ENCODE measurements at regions not wholly inside any gene's neighbourhood (a gene's known extent, or its start where the extent isn't known, plus 50 kb on each side); places are given as distances from the start of the nearest gene placed in this dataset.

DNA sequence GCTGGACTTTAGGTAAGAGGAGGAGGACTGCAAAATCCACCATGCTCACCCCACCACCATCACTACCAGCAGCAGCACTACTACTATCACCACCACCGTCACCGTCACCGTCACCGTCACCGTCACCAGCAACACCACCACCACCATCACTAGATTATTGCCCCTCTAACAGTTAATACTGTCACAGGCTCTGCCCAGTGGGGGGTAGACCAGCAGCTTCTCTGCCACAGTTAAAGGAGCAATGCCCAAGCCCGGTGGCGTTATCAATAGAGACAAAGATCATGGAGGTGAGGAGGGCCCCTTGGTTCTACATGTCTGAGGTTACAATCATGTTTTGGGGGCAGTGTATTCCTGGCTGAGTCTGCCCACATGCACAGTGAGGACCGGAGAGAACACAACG, 184.4 kb upstream of the DYNLRB2 start:
- H3K4me1 Mint-ChIP-seq, result no peaks in the 10 kb centered on the region
- H3K27ac Mint-ChIP-seq, result no peak overlapping the region
- DNase-seq, result no peak
- no peaks in the 10 kb centered on the region for H3K27me3 Mint-ChIP-seq
- H3K4me3 Mint-ChIP-seq, result no peak overlapping the region
- no peaks in the 10 kb centered on the region for H3K9me3 Mint-ChIP-seq
- CTCF ChIA-PET, result no interaction called here
- H3K36me3 Mint-ChIP-seq, result no peaks in the 10 kb centered on the region

DNA sequence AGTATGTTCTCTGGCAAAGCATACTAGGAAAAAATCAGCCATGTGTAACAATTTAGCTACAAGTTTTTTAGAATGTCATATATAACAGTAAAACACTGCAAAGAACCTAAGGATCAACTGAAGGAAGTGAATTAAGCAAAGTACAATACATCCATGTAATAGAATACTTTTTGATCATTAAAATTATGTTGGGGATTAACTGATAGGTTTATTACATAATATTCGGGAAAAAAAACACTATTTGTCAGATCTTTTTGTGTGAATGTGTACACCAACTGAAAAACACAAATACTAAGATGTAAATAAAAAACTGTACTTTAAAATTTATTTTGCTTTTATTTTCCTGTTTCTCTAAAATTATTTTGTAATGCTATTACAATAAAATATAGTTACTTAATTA, 185.5 kb upstream of the DYNLRB2 start:
- CTCF ChIA-PET, result no interaction called here
- Mint-ChIP-seq H3K9me3 (no peaks in the 10 kb centered on the region), H3K4me3 (no peak overlapping the region), H3K36me3 (no peaks in the 10 kb centered on the region), H3K4me1 (no peaks in the 10 kb centered on the region), H3K27me3 (no peaks in the 10 kb centered on the region), H3K27ac (no peak overlapping the region)
- no peak for DNase-seq

DNA sequence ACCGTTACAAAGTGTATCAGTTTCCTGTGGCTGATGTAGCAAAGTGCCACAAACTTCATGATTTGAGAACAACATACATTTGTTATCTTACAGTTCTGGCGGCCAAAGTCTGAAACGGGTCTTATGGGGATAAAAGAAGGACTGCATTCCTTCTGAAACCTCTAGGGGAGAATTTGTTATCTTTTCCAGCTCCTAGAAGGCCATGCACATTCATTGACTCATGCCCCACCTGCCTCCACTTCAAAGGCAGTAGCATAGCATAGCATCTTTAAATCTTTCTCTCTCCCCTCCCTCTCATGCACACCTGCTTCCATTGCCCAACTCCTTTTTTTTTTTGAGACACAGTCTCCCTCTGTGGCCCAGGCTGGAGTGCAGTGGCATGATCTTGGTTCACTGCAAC, 190.7 kb upstream of the DYNLRB2 start:
- H3K27me3 Mint-ChIP-seq, result no peaks in the 10 kb centered on the region
- CTCF ChIA-PET, result no interaction called here
- H3K9me3 Mint-ChIP-seq, result no peaks in the 10 kb centered on the region

DNA sequence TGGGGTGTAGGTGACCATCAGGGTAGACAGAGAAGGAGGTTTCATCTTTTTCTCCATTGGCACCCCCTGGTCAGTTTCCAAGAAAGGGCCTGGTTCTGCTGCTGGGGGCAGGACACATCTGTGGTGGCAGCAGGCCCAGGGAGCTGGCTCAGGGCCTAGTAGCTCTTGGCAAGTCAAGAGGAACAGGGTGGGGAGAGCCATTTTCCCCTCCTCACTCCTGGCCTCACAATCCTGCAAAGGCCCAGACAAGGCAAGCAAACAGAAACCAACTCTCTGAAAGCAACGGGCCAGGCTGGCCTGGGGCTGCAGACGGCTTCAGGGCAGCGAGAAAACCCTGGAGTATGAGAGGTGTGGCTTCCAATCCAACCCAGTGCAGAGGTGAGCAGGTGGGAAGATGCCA, 192.9 kb upstream of the DYNLRB2 start:
- CTCF ChIA-PET, result no interaction called here
- DNase-seq, result no peak
- Mint-ChIP-seq H3K36me3 (no peaks in the 10 kb centered on the region), H3K27ac (no peak overlapping the region), H3K27me3 (no peaks in the 10 kb centered on the region), H3K9me3 (no peaks in the 10 kb centered on the region), H3K4me3 (no peak overlapping the region), H3K4me1 (no peaks in the 10 kb centered on the region)

More for the DNA sequence above, 190.7 kb upstream of the DYNLRB2 start:
- no peak overlapping the region for H3K27ac Mint-ChIP-seq
- H3K4me1 Mint-ChIP-seq, result no peaks in the 10 kb centered on the region
- DNase-seq, result no peak
- H3K36me3 Mint-ChIP-seq, result no peaks in the 10 kb centered on the region
- no peak overlapping the region for H3K4me3 Mint-ChIP-seq

DNA sequence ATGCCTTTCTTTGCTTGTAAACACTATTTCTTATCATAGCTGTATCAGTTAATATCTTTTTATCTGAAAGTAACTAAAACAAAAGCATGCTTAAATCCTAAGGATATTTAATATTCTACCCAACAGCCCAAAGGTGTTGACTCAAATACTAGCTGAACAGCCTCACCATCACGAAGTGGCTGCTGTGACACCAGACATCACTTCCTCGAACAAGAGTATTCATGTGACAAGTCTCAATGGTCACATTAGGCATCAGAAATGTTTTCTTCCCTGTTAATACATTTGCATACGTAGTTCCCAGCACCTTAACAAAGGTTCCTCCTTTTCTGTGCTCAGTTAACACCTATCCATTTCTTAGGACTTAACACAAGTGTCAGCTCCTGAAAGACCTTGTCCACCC, 193.8 kb upstream of the DYNLRB2 start:
- Mint-ChIP-seq H3K27ac (no peak overlapping the region), H3K4me3 (no peak overlapping the region), H3K36me3 (no peaks in the 10 kb centered on the region), H3K4me1 (no peaks in the 10 kb centered on the region), H3K9me3 (no peaks in the 10 kb centered on the region), H3K27me3 (no peaks in the 10 kb centered on the region)
- CTCF ChIA-PET, result no interaction called here
- no peak for DNase-seq

DNA sequence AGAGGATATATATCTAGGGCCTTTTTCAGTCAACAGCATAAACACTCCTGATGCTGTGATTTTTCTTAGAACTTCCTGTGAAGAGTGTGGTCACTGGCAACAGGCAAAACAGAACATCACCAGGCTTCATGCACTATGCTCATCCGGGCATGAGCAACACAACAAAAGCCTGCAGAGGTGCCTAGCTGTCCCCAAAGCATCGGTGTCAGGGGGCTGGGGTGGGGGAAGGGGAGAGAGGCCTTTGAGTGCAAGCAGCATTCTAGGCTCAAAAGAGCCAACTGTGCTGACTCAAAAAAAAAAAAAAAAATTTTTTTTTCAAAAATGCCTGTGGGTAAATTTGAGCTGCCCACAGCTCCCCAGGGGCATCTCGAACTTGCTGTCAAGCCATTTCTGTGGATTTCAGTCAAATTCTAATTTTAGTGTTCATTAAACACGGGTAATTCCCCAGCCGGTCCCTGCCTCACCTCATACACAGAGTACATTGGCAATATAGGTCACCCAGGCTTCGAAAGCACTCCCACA, 194.6 kb upstream of the DYNLRB2 start:
- Mint-ChIP-seq H3K36me3 (no peaks in the 10 kb centered on the region), H3K4me1 (no peaks in the 10 kb centered on the region), H3K27ac (no peak overlapping the region), H3K4me3 (no peak overlapping the region), H3K9me3 (no peaks in the 10 kb centered on the region), H3K27me3 (no peaks in the 10 kb centered on the region)
- DNase-seq, result no peak
- CTCF ChIA-PET, result interaction anchor here (0.7 kb wide), 1 partner anchor 562 kb away, joined by 3 read pairs; no protein-coding TSS in a partner anchor

DNA sequence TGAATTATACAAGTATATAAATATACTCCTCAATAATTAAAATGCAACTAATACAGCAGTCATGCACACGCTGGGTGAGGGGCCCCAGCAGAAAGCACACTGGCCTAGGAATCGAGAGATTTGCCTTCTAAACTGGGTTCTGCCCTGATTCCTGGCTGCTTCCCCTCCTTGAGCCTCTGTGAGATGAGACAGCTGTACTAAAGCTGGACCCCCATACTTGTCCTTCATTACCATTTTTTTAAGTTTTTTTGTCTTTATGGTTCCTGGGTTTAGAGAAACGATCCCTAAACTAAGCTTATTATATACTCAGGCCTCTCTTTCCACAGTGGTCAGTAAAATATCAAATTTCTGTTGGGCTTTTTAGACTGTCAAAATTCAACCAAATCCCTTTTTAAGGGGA, 195.1 kb upstream of the DYNLRB2 start:
- no peaks in the 10 kb centered on the region for H3K36me3 Mint-ChIP-seq
- no peak overlapping the region for H3K4me3 Mint-ChIP-seq
- no peak for DNase-seq
- no peak overlapping the region for H3K27ac Mint-ChIP-seq
- CTCF ChIA-PET, result interaction anchor here (0.7 kb wide), 1 partner anchor 563 kb away, joined by 3 read pairs; no protein-coding TSS in a partner anchor
- no peaks in the 10 kb centered on the region for H3K27me3 Mint-ChIP-seq
- no peaks in the 10 kb centered on the region for H3K9me3 Mint-ChIP-seq
- H3K4me1 Mint-ChIP-seq, result no peaks in the 10 kb centered on the region

DNA sequence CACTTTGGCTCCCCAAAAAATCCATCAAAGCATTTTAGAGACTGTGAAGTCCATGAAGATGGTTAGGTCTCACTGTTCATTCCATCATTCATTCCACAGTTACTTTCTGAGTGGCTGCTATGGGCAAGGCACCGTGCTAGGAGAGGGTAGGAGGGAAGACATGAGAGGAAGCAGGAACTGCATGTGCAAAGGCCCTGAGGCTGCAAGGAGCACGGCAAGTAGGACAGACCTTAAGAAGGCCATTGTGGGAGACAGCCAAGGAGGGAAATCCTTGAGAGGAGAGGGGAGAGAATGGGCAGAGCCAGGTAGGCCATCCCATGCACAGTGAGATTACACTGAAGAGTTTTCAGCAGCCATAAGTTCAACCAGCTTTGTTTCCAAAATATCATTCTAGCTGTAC, 196.2 kb upstream of the DYNLRB2 start:
- CTCF ChIA-PET, result no interaction called here
- H3K27ac Mint-ChIP-seq, result no peak overlapping the region
- no peak overlapping the region for H3K4me3 Mint-ChIP-seq
- no peaks in the 10 kb centered on the region for H3K36me3 Mint-ChIP-seq
- DNase-seq, result no peak
- H3K4me1 Mint-ChIP-seq, result no peaks in the 10 kb centered on the region
- H3K9me3 Mint-ChIP-seq, result no peaks in the 10 kb centered on the region
- peaks cover 4% of the 10 kb centered on the region for H3K27me3 Mint-ChIP-seq

DNA sequence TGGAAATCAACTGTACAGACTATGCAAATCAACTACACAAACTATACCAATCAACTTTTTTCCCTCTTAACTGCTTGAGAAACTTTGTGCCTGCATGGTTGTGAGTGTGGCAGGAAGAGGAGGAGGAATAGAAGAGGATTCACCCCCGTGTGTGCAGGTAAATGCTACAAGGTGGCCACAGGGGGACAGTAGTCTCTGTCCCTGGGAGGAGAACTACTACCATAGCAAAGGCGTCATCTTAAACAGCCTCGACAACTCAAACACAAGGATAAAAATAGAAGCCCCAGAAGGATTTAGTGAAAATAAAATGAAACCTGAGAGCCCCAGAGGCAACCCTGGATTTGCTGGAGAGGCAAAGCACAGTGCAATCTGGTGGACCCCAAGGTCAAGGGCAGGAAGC, 199.5 kb upstream of the DYNLRB2 start:
- no peaks in the 10 kb centered on the region for H3K4me1 Mint-ChIP-seq
- no peak overlapping the region for H3K27ac Mint-ChIP-seq
- H3K9me3 Mint-ChIP-seq, result no peaks in the 10 kb centered on the region
- no peak overlapping the region for H3K4me3 Mint-ChIP-seq
- CTCF ChIA-PET, result no interaction called here
- DNase-seq, result no peak
- peaks cover 5% of the 10 kb centered on the region for H3K27me3 Mint-ChIP-seq
- H3K36me3 Mint-ChIP-seq, result no peaks in the 10 kb centered on the region

DNA sequence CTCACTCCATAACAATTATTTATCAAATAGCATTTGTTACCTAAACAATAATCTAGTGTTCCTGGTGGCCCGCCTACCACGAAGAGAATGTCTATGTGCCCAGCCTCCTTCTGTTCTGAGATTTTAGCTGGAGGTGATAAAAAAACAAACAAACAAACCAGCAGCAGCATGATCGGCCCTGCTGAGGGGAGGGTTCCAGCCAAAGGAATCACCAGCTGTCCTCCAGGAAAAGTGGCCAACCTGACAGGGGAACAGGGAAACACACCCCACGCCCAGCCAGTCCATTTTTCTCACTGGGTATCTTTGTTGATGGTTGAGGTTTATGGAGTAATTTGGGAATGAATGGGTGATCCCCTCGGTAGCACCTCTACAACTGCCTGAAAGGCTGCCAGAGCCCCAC, 203.0 kb upstream of the DYNLRB2 start:
- Mint-ChIP-seq H3K4me3 (no peak overlapping the region), H3K36me3 (no peaks in the 10 kb centered on the region), H3K27me3 (peaks cover 8% of the 10 kb centered on the region), H3K4me1 (no peaks in the 10 kb centered on the region), H3K9me3 (no peaks in the 10 kb centered on the region), H3K27ac (no peak overlapping the region)
- no peak for DNase-seq
- CTCF ChIA-PET, result no interaction called here

DNA sequence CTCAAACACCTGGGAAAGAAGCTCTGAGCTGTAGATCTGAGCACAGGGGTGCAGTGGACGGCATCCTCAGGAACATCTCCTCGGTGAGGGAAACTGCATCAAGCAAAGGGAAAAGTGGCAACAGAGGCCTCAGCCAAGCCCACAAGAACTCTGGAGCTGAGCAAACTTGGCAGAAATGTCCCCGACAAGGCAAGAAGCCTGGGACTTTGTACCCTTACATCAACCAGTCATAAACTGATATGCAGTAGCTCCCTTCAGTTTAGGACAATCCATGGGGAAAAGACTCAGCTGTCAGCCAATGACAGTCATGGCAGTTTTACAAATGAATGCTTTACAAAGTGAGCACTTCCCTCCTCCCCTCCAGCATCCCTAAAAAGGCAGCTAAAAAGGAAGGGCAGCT, 210.0 kb upstream of the DYNLRB2 start:
- no peak overlapping the region for H3K4me3 Mint-ChIP-seq
- no peaks in the 10 kb centered on the region for H3K9me3 Mint-ChIP-seq
- no peaks in the 10 kb centered on the region for H3K36me3 Mint-ChIP-seq
- H3K27ac Mint-ChIP-seq, result no peak overlapping the region
- H3K4me1 Mint-ChIP-seq, result no peaks in the 10 kb centered on the region
- peaks cover 3% of the 10 kb centered on the region for H3K27me3 Mint-ChIP-seq
- DNase-seq, result no peak
- CTCF ChIA-PET, result no interaction called here

DNA sequence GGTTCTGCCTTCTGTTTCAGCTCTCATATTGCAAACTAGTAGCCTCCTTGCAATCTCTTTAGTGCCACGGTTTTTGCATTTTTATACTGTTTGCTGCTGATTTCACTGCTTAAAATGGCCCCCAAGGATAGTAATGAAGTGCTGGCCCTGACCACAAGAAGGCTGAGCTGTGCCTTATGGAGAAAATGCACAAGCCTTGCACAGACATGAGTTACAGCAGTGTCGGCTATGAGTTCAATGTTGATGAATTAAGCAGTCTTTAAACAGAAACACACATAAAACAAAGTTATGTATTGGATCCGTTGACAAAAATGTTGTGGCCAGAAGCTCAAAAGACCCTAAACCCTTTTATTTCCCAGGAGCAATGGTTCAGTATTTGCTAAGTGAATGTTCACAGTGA, 210.6 kb upstream of the DYNLRB2 start:
- Mint-ChIP-seq H3K4me3 (no peak overlapping the region), H3K36me3 (no peaks in the 10 kb centered on the region), H3K4me1 (no peaks in the 10 kb centered on the region), H3K27ac (no peak overlapping the region), H3K27me3 (peaks cover 3% of the 10 kb centered on the region), H3K9me3 (no peaks in the 10 kb centered on the region)
- CTCF ChIA-PET, result no interaction called here
- DNase-seq, result no peak

DNA sequence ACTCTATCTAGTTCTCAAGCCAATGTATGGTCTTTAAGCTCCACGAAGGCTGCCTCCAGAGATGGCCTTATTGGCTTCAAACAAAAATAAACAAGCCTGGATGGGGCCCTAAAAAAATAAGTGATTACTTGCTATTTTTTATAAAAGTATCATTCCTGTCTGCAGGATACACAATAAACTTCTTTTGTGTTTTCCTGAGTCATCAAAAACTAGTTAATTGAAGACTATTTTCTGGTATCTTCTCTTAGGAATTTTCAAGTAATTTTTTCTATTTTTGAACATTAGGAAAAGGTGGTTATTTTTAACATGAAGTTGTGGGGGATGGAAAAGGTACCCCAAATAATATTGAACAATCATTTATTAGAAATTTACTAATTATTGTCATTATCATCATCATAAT, 213.1 kb upstream of the DYNLRB2 start:
- no peaks in the 10 kb centered on the region for H3K9me3 Mint-ChIP-seq
- H3K27ac Mint-ChIP-seq, result no peak overlapping the region
- H3K4me1 Mint-ChIP-seq, result no peaks in the 10 kb centered on the region
- CTCF ChIA-PET, result no interaction called here
- H3K27me3 Mint-ChIP-seq, result peaks cover 3% of the 10 kb centered on the region
- H3K4me3 Mint-ChIP-seq, result no peak overlapping the region
- DNase-seq, result no peak
- no peaks in the 10 kb centered on the region for H3K36me3 Mint-ChIP-seq

DNA sequence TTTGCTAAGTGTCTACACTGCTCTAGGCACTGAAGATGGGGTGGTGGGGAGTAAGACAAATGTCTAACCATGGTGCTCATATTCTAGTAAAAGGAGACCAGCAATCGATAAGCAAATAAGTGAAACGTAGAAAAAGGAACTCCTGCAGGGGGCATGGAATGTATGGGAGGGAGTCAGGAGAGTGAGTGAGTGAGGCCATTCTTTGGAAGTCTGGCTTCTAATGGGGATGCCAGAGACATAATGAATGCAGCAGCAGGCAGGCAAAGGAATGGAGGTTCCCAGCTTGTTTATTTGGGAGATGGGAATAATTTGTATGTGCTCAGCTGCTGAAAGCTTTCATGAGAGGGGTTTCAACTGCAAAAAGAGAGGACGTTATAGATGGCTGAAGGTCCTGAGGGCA, 216.4 kb upstream of the DYNLRB2 start:
- no peaks in the 10 kb centered on the region for H3K9me3 Mint-ChIP-seq
- H3K36me3 Mint-ChIP-seq, result no peaks in the 10 kb centered on the region

DNA sequence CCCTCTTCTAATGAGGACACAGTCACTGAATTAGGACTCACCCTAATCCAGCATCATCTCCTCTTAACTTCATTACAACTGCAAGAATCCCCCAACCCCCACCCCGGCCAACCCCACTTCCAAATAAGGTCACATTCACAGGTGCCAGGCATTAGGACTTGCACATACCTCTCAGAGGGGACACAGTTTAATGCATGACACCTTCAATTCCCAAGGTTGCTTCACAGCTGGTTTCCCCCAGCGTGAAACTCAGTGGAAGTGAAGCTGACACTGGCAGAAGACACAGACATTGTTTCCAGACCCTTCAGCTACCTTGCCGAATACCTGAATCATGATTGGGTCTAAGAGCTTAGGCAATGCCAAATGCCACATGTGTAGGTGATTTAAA, 217.0 kb upstream of the DYNLRB2 start:
- Mint-ChIP-seq H3K4me3 (no peak overlapping the region), H3K27ac (no peak overlapping the region), H3K9me3 (no peaks in the 10 kb centered on the region), H3K36me3 (no peaks in the 10 kb centered on the region), H3K4me1 (no peaks in the 10 kb centered on the region), H3K27me3 (peaks cover under 1% of the 10 kb centered on the region)
- CTCF ChIA-PET, result no interaction called here
- DNase-seq, result no peak

More for the DNA sequence above, 216.4 kb upstream of the DYNLRB2 start:
- peaks cover 3% of the 10 kb centered on the region for H3K27me3 Mint-ChIP-seq
- H3K4me1 Mint-ChIP-seq, result no peaks in the 10 kb centered on the region
- no peak overlapping the region for H3K4me3 Mint-ChIP-seq
- H3K27ac Mint-ChIP-seq, result no peak overlapping the region
- no peak for DNase-seq
- CTCF ChIA-PET, result no interaction called here

DNA sequence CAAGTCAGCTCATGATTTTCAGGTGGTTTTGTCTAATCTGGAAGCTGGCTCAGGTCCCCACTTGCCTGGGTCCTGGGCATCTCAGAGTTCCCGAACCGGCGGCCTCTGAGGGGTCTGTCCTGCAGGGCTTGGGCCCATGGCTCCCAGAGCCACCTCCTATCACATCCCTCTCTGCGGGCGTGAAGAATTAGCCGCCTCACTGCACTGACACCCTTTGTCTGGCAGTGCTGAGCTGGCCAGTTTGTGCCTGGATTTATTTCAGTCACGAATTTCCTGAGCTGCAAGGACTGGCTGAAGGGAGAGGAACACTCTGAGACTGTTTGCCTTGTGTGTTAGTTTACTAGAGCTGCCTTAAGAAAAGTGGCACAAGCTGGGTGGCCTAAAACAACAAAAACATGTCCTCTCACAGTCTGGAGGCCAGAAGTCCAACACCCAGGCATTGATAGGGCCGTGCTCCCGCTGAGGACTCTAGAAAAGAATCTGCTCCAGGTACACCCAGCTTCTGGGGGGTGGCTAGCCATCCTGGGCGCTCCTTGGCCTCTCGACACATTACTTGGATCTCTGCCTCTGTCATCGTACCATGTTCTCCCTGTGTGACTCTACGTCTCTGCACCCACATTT, 217.5 kb upstream of the DYNLRB2 start:
- no peak for DNase-seq
- CTCF ChIA-PET, result no interaction called here
- no peak overlapping the region for H3K4me3 Mint-ChIP-seq
- H3K4me1 Mint-ChIP-seq, result no peaks in the 10 kb centered on the region
- no peaks in the 10 kb centered on the region for H3K36me3 Mint-ChIP-seq
- no peaks in the 10 kb centered on the region for H3K9me3 Mint-ChIP-seq
- H3K27ac Mint-ChIP-seq, result no peak overlapping the region
- no peaks in the 10 kb centered on the region for H3K27me3 Mint-ChIP-seq

Data from activated naive CD4-positive, alpha-beta T cell treated with anti-CD3 and anti-CD28 coated beads, Interleukin-2, amount 10 ng/mL, durations not matched to agents 7 days and 5 days (primary cell).